Nephron progenitor cell (in vitro differentiated cells): ENCODE measurements at regions not wholly inside any gene's neighbourhood (a gene's known extent, or its start where the extent isn't known, plus 50 kb on each side); places are given as distances from the start of the nearest gene placed in this dataset.

ENCODE experiments used
- DNase-seq: peaks from one replicate; pipeline ENCODE4 v3.0.0; 2021
- H3K27ac Mint-ChIP-seq: 2 replicates; pipeline ENCODE4 v1.8.0; 2021; ENCODE audit warnings: mild to moderate bottlenecking, moderate library complexity, mixed read lengths
- H3K27me3 Mint-ChIP-seq: 2 replicates; pipeline ENCODE4 v1.8.0; 2021; ENCODE audit warnings: mild to moderate bottlenecking, low read depth, mixed read lengths; ENCODE audit not compliant: poor library complexity
- H3K36me3 Mint-ChIP-seq: 2 replicates; pipeline ENCODE4 v1.8.0; 2021; ENCODE audit warnings: low read depth, mixed read lengths
- H3K4me1 Mint-ChIP-seq: 2 replicates; pipeline ENCODE4 v1.8.0; 2021; ENCODE audit warnings: mixed read lengths
- H3K4me3 Mint-ChIP-seq: 2 replicates; pipeline ENCODE4 v1.8.0; 2021; ENCODE audit warnings: mild to moderate bottlenecking, moderate library complexity, mixed read lengths
- H3K9me3 Mint-ChIP-seq: 2 replicates; pipeline ENCODE4 v1.8.0; 2021; ENCODE audit warnings: mild to moderate bottlenecking, moderate library complexity, mixed read lengths
- TF ChIP-seq, protein P1 (sequence below): fragments of 200-600 bp; sonication (generic); IDR thresholded peaks from 2 replicates; pipeline ENCODE4 v1.5.0; 2021; ENCODE audit warnings: antibody characterized with exemption

DNA sequence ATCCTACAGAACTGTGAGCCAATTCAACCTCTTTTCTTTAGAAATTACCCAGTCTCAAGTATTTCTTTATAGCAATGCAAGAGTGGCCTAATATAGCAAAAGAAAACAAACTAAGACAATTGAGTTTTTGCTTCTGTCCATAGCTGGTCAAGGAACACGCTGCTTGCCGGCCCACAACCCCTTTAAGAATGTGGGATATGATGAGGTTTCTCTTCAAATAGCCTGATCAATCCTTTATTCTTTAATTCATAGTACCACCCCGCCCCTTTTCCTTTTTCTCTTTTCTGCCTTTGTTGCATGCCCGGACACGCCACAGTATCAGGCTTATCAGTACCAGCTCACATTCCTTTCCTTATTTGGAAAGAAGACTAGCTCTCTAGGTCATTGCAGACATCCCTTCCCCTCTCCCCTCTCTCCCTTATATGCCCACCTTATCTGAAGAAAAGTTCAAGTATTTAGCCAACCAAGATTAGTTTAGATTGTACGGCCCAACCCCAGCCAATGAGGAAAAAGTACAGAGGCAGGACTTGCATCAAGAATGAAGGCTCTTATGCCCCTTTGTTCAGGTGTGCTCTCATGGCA, 404.5 kb downstream of the OCA2 start:
- no peak overlapping the region for H3K27ac Mint-ChIP-seq
- no peak overlapping the region for H3K4me3 Mint-ChIP-seq
- H3K4me1 Mint-ChIP-seq = peaks cover 5% of the 10 kb centered on the region
- no peaks in the 10 kb centered on the region for H3K9me3 Mint-ChIP-seq
- TF ChIP-seq, protein P1, sequence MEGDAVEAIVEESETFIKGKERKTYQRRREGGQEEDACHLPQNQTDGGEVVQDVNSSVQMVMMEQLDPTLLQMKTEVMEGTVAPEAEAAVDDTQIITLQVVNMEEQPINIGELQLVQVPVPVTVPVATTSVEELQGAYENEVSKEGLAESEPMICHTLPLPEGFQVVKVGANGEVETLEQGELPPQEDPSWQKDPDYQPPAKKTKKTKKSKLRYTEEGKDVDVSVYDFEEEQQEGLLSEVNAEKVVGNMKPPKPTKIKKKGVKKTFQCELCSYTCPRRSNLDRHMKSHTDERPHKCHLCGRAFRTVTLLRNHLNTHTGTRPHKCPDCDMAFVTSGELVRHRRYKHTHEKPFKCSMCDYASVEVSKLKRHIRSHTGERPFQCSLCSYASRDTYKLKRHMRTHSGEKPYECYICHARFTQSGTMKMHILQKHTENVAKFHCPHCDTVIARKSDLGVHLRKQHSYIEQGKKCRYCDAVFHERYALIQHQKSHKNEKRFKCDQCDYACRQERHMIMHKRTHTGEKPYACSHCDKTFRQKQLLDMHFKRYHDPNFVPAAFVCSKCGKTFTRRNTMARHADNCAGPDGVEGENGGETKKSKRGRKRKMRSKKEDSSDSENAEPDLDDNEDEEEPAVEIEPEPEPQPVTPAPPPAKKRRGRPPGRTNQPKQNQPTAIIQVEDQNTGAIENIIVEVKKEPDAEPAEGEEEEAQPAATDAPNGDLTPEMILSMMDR = no peak
- peaks cover 6% of the 10 kb centered on the region for H3K27me3 Mint-ChIP-seq
- DNase-seq = no peak
- no peaks in the 10 kb centered on the region for H3K36me3 Mint-ChIP-seq

DNA sequence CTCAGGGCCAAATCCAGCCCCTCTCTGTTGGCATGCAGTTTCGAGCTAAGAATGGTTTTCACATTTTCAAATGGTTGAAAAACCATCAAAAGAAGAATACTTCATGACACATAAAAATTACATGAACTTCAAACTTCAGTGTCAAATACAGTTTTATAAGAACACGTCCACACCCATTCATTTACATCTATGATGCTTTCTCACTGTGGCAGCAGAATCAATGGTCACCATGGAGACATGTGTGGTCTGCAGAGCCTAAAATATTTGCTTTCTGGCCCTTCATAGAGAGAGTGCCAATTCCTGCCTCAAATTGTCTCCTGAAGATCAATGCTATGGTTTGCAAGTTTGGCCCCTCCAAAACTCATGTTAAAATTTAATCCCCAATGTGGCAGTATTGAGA, 405.8 kb downstream of the OCA2 start:
- no peak for DNase-seq
- Mint-ChIP-seq H3K9me3 (no peaks in the 10 kb centered on the region), H3K4me1 (no peaks in the 10 kb centered on the region), H3K27ac (no peak overlapping the region), H3K4me3 (no peak overlapping the region), H3K36me3 (no peaks in the 10 kb centered on the region), H3K27me3 (peaks cover 8% of the 10 kb centered on the region)
- TF ChIP-seq, protein P1 = no peak

DNA sequence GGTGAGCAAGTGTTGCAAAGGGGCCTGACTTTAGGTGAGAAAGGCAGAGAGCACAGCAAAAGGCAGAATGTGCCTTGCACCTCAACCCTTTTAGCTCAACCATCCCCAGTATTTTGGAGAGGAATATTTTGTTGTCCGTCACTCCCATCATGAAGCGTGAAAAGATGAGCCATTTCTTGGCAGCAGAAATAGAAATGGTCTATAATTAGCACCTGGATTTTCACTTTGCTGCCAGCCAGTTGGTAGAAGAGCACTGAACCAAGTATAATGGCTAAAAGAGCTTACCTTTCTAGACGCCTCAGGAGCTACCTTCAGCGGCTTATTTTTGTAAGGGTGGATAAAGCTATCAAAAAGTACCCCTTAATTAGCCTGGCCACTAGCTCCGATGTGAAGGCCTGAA, 406.7 kb downstream of the OCA2 start:
- DNase-seq = no peak
- TF ChIP-seq, protein P1 = no peak
- H3K4me3 Mint-ChIP-seq = no peak overlapping the region
- no peaks in the 10 kb centered on the region for H3K4me1 Mint-ChIP-seq
- H3K27ac Mint-ChIP-seq = no peak overlapping the region
- H3K36me3 Mint-ChIP-seq = no peaks in the 10 kb centered on the region
- no peaks in the 10 kb centered on the region for H3K9me3 Mint-ChIP-seq
- peaks cover 8% of the 10 kb centered on the region for H3K27me3 Mint-ChIP-seq

DNA sequence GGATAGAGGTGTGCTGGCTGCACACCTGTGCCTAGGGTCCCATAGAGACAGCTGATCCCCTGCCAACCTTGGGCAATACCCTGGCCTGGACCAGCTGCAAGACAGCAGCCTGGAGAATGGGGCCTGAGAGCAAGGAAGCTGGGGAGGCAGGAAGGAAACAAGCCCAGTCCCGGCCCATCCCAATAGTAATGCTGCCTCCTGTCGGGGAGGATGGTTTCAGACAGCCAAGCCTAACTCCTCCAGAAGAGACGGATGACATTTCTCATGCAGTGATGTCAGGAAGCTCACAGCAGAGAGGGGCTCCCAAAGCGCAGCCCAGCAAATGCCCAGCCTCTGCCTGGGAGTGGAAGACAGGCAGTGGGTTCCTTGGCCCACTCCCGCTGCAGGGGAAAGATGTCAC, 408.8 kb downstream of the OCA2 start:
- no peak for DNase-seq
- no peaks in the 10 kb centered on the region for H3K4me1 Mint-ChIP-seq
- TF ChIP-seq, protein P1 = no peak
- H3K4me3 Mint-ChIP-seq = no peak overlapping the region
- H3K27me3 Mint-ChIP-seq = peaks cover 11% of the 10 kb centered on the region
- no peaks in the 10 kb centered on the region for H3K9me3 Mint-ChIP-seq
- no peak overlapping the region for H3K27ac Mint-ChIP-seq
- H3K36me3 Mint-ChIP-seq = no peaks in the 10 kb centered on the region

DNA sequence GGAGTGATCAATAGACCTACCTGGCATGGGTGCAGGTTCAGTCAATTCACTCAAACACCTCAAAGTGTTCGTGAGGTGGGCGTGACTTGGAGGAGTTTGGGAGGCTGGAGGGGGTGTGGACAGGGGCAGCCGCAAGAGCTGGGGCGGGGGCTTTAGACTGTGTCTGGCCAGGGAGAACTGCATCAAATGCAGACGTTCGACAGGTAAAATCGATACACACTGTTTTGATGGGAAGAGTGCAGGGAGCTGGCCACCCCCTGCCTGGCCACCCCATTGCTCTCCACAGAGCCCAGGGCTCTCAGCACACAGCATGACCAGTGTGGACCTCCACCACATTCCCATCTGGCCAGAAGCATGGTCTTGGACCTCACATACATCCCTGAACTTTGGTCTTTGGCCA, 412.1 kb downstream of the OCA2 start:
- H3K4me3 Mint-ChIP-seq = no peak overlapping the region
- no peaks in the 10 kb centered on the region for H3K9me3 Mint-ChIP-seq
- TF ChIP-seq, protein P1 = no peak
- H3K4me1 Mint-ChIP-seq = no peaks in the 10 kb centered on the region
- DNase-seq = no peak
- no peak overlapping the region for H3K27ac Mint-ChIP-seq
- H3K36me3 Mint-ChIP-seq = no peaks in the 10 kb centered on the region
- H3K27me3 Mint-ChIP-seq = peaks cover 11% of the 10 kb centered on the region

DNA sequence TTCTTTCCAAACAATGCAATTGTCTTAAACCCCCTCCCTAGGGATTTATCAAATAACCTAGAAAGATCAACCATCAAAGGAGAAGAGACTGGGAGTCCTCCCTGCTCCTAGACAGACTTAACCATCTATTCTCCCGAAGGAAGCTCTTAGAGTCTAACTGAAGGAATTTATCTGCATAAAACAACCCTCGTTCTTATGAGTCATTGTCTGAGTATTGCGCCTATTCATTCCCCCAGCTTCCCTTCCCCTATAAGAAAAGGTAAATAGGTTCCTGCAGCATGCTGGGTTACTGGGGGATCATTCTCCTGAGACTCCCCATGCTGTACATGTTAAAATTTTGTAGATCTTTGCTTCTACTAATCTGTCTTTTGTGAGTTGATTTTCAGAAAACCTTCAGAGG, 412.7 kb downstream of the OCA2 start:
- Mint-ChIP-seq H3K27me3 (peaks cover 11% of the 10 kb centered on the region), H3K9me3 (no peaks in the 10 kb centered on the region), H3K27ac (no peak overlapping the region), H3K36me3 (no peaks in the 10 kb centered on the region), H3K4me1 (no peaks in the 10 kb centered on the region), H3K4me3 (no peak overlapping the region)
- no peak for DNase-seq
- TF ChIP-seq, protein P1 = no peak
